Panc1 (cell line): ENCODE measurements at regions not wholly inside any gene's neighbourhood (a gene's known extent, or its start where the extent isn't known, plus 50 kb on each side); places are given as distances from the start of the nearest gene placed in this dataset.

Experiments
- ATAC-seq: fragments of 200-7000 bp; cut with Tn5 transposase; 2 replicates; pipeline ENCODE4 v1.9.1; 2020; ENCODE audit warnings: mild to moderate bottlenecking, moderate library complexity
- BruUV-seq: library from RNA; stranded (reverse); fragments of 400-500 nt; replicated peaks from 2 replicates; lab custom pipeline; 2021; lab: Mats Ljungman, UMichigan
- CTCF ChIA-PET: fragments of 300-600 bp; sonication (Branson Sonifier 250); formaldehyde crosslinking; loops from one replicate; lab custom pipeline; 2022; ENCODE audit warnings: antibody characterized with exemption; lab: Charles Lee
- POLR2A ChIA-PET: fragments of 300-600 bp; sonication (Branson Sonifier 250); formaldehyde crosslinking; loops from one replicate; lab custom pipeline; 2022; ENCODE audit warnings: antibody characterized with exemption; lab: Charles Lee
- DNase-seq: peaks from one replicate; pipeline ENCODE4 v3.0.0-alpha.2; 2010; ENCODE audit warnings: low read depth, low spot score
- H3K27ac ChIP-seq: 2 replicates; pipeline ENCODE4 v1.5.1; 2011; ENCODE audit warnings: mild to moderate bottlenecking, low read length, inconsistent platforms
- H3K27me3 ChIP-seq: fragments of 200-500 bp; sonication (Bioruptor generic); 2 replicates; pipeline ENCODE4 v1.6.0; 2014; ENCODE audit warnings: low read length, inconsistent platforms; ENCODE audit not compliant: control insufficient read depth, insufficient read depth
- H3K36me3 ChIP-seq: fragments of 200-500 bp; sonication (Bioruptor generic); 2 replicates; pipeline ENCODE4 v1.5.1; 2014; ENCODE audit warnings: inconsistent platforms, mild to moderate bottlenecking, low read length, moderate library complexity; ENCODE audit not compliant: control insufficient read depth, insufficient read depth
- H3K4me1 ChIP-seq: 2 replicates; pipeline ENCODE4 v1.5.1; 2011; ENCODE audit warnings: inconsistent platforms, mild to moderate bottlenecking, low read length, moderate library complexity; ENCODE audit not compliant: control insufficient read depth, insufficient read depth
- H3K4me3 ChIP-seq, 2 experiments: 2 replicates each; pipeline ENCODE4 v1.5.1; 2011 to 2012; ENCODE audit warnings: low read depth in 2 of 2, low read length in 2 of 2, mild to moderate bottlenecking in 2 of 2, inconsistent platforms in 1 of 2, moderate library complexity in 1 of 2
- H3K9me3 ChIP-seq: fragments of 200-500 bp; sonication (Bioruptor generic); 2 replicates; pipeline ENCODE4 v1.5.1; 2014; ENCODE audit warnings: low read depth, mild to moderate bottlenecking, inconsistent platforms, low read length, moderate library complexity; ENCODE audit not compliant: control insufficient read depth, insufficient read depth
- POLR2AphosphoS5 ChIP-seq: IDR thresholded peaks from 2 replicates; pipeline ENCODE4 v1.6.1; 2012; ENCODE audit warnings: mild to moderate bottlenecking, low read depth, low read length, moderate library complexity
- REST ChIP-seq, 2 experiments: IDR thresholded peaks; 2 replicates each; pipeline ENCODE4 v1.6.1; 2011 to 2012; ENCODE audit warnings: low read depth in 2 of 2, control low read depth in 1 of 2, low read length in 1 of 2, mild to moderate bottlenecking in 1 of 2, moderate library complexity in 1 of 2; ENCODE audit not compliant: insufficient read depth in 1 of 2
- SIN3A ChIP-seq: IDR thresholded peaks from 2 replicates; pipeline ENCODE4 v1.6.1; 2012; ENCODE audit warnings: low read depth, mild to moderate bottlenecking, low read length, moderate library complexity, borderline replicate concordance; ENCODE audit not compliant: insufficient read depth
- TCF7L2 ChIP-seq: IDR thresholded peaks from 2 replicates; pipeline ENCODE4 v1.6.1; 2011; ENCODE audit warnings: mild to moderate bottlenecking, low read depth, low read length, inconsistent platforms
- in situ Hi-C: cut with HindIII; loops from 2 replicates; pipeline ENCODE4 v1.10.0; 2016; ENCODE audit warnings: low sequenced_read_pairs, low pct_unique_long_range_greater_than_20kb
- intact Hi-C: fragments of 100-400 bp; cut with micrococcal nuclease; formaldehyde crosslinking; loops from one replicate; pipeline ENCODE4 v1.10.0; 2022; ENCODE audit not compliant: unreplicated experiment
- TF ChIP-seq, protein P1 (sequence below): fragments of 450-650 bp; IDR thresholded peaks from 2 replicates; pipeline ENCODE4 v1.5.1; 2017; ENCODE audit warnings: mild to moderate bottlenecking

DNA sequence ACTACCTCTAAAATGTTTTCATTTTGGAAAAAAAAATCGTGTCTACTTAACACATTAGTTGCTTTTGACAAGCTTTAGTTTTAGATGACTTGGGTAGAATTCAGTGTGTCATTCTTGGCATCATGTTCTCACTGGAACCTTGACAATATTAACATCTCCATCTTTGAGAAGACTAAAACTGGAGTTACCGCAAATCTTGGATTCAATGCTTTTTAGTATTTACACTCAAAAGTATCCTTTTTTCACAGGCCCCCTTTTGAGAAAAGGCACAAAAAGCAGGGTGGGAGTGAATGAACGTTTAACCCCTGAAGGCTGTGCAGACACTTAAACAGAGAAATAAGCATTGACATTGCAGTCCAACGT, 549.1 kb downstream of the CSNK1G3 start:
- in situ Hi-C loops (no loop called here), intact Hi-C loops (no loop called here)
- Histone ChIP-seq H3K27me3 (no peaks in the 10 kb centered on the region), H3K9me3 (no peaks in the 10 kb centered on the region), H3K4me3 (no peak overlapping the region), H3K4me1 (no peaks in the 10 kb centered on the region), H3K27ac (0 out of 2 replicates have a peak overlapping the region, but pooled peaks have one; percentile 13), H3K36me3 (no peaks in the 10 kb centered on the region)
- BruUV-seq: no TSS peak
- ATAC-seq (no peak), DNase-seq (no peak)
- TF ChIP-seq SIN3A (no peak), POLR2AphosphoS5 (no peak), TCF7L2 (no peak), REST (IDR thresholded peaks at IDR 0.05; ENCODE audit: insufficient read depth in 1 of 2, low read depth in 2 of 2, low read length in 1 of 2) (no peak)
- TF ChIP-seq, protein P1, sequence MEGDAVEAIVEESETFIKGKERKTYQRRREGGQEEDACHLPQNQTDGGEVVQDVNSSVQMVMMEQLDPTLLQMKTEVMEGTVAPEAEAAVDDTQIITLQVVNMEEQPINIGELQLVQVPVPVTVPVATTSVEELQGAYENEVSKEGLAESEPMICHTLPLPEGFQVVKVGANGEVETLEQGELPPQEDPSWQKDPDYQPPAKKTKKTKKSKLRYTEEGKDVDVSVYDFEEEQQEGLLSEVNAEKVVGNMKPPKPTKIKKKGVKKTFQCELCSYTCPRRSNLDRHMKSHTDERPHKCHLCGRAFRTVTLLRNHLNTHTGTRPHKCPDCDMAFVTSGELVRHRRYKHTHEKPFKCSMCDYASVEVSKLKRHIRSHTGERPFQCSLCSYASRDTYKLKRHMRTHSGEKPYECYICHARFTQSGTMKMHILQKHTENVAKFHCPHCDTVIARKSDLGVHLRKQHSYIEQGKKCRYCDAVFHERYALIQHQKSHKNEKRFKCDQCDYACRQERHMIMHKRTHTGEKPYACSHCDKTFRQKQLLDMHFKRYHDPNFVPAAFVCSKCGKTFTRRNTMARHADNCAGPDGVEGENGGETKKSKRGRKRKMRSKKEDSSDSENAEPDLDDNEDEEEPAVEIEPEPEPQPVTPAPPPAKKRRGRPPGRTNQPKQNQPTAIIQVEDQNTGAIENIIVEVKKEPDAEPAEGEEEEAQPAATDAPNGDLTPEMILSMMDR: no peak
- ChIA-PET CTCF (no interaction called here), POLR2A (no interaction called here)

DNA sequence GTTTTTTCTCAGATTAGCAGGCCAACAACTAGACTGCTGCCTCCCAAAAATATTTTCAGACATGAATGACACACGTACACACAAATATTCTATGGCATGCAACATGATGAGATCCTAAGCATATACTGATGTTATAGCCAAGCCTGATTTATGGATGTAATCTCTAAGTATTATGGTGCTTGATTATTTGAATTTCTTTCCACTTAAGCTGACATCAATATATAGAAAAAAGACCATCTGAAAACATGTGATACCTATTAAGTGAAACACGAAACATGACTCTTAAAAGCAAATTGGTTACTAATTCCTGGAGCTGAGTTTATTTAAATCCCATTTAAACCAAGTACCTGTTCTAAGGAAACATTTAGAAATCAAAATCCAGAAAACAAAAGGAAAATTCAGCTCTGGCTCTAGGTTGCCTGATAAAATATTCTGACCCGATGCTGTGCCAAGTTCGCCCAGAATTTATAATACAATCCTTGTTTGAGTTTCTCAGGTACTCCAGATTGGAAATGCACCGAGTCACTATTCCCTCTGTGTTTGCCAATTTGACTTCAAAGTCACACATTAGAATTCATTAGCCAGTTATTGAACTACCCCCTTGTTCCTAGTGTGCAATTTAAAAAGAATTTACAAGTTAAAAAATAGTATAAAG, 548.6 kb downstream of the CSNK1G3 start:
- DNase-seq (no peak), ATAC-seq (no peak)
- ChIA-PET CTCF (no interaction called here), POLR2A (no interaction called here)
- Histone ChIP-seq H3K4me1 (no peaks in the 10 kb centered on the region), H3K27ac (peak overlapping the region; percentile 17; the same call in 1 of the 2 replicates), H3K36me3 (no peaks in the 10 kb centered on the region), H3K27me3 (no peaks in the 10 kb centered on the region), H3K9me3 (no peaks in the 10 kb centered on the region), H3K4me3 (no peak overlapping the region)
- intact Hi-C loops (no loop called here), in situ Hi-C loops (no loop called here)
- TF ChIP-seq POLR2AphosphoS5 (no peak), SIN3A (no peak), REST (IDR thresholded peaks at IDR 0.05; ENCODE audit: insufficient read depth in 1 of 2, low read depth in 2 of 2, low read length in 1 of 2) (no peak), TCF7L2 (no peak)
- TF ChIP-seq, protein P1: no peak
- no TSS peak for BruUV-seq
